Upper lobe of left lung (tissue), 4 donors: ENCODE measurements at regions not wholly inside any gene's neighbourhood (a gene's known extent, or its start where the extent isn't known, plus 50 kb on each side); places are given as distances from the start of the nearest gene placed in this dataset.

Source experiments
- EP300 ChIP-seq, 4 donors: sonication (generic); formaldehyde crosslinking; IDR thresholded peaks; one replicate each; pipeline ENCODE4 v1.5.1; 2017; ENCODE audit warnings: antibody characterized with exemption in 4 of 4, control low read depth in 2 of 4
- POLR2A ChIP-seq, 4 donors: fragments of 450-650 bp; IDR thresholded peaks; one replicate each; pipeline ENCODE4 v1.5.1; 2016 to 2017; ENCODE audit warnings: antibody characterized with exemption in 4 of 4, mild to moderate bottlenecking in 2 of 4

- TF ChIP-seq POLR2A (IDR thresholded peaks at IDR 0.05), result no peak
- TF ChIP-seq EP300 (IDR thresholded peaks at IDR 0.05), result no peak
Measured at GRCh38 chr9:22722492-22722891, 275.9 kb downstream of the DMRTA1 start.
